Astrocyte (in vitro differentiated cells and primary cell): ENCODE measurements at regions not wholly inside any gene's neighbourhood (a gene's known extent, or its start where the extent isn't known, plus 50 kb on each side); places are given as distances from the start of the nearest gene placed in this dataset.

Experiments
- EZH2 ChIP-seq: IDR thresholded peaks from 2 replicates; pipeline ENCODE4 v1.6.1; 2012; ENCODE audit warnings: mild to moderate bottlenecking, low read length, inconsistent platforms; ENCODE audit not compliant: insufficient read depth
- TF ChIP-seq, protein P1 (sequence below): IDR thresholded peaks from 2 replicates; pipeline ENCODE4 v1.5.1; 2011; ENCODE audit warnings: low read depth, mild to moderate bottlenecking, inconsistent platforms, low read length, moderate library complexity; ENCODE audit not compliant: insufficient read depth

DNA sequence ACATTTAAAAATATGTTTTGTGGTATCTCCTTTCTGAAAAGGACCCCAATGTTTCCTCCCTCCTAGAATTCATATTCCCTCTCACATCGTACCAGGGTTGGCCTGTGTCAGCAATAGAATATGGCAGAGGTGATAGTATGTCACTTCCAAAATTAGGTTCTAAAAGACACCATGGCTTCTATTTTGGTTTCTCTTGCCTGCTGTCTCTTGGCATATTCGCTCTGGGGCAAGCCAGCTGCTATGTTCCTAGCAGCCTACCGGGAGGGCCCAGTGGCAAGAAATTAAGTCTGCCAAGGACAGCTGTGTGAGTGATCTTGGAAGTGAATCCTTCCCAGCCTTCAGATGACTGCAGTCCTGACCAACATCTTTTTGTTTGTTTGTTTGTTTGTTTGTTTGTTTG lies 92.9 kb upstream of the PPM1J start:
- TF ChIP-seq, protein P1, sequence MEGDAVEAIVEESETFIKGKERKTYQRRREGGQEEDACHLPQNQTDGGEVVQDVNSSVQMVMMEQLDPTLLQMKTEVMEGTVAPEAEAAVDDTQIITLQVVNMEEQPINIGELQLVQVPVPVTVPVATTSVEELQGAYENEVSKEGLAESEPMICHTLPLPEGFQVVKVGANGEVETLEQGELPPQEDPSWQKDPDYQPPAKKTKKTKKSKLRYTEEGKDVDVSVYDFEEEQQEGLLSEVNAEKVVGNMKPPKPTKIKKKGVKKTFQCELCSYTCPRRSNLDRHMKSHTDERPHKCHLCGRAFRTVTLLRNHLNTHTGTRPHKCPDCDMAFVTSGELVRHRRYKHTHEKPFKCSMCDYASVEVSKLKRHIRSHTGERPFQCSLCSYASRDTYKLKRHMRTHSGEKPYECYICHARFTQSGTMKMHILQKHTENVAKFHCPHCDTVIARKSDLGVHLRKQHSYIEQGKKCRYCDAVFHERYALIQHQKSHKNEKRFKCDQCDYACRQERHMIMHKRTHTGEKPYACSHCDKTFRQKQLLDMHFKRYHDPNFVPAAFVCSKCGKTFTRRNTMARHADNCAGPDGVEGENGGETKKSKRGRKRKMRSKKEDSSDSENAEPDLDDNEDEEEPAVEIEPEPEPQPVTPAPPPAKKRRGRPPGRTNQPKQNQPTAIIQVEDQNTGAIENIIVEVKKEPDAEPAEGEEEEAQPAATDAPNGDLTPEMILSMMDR = no peak
- no peak for TF ChIP-seq EZH2
